ENCODE measurements at regions not wholly inside any gene's neighbourhood (a gene's known extent, or its start where the extent isn't known, plus 50 kb on each side); places are given as distances from the start of the nearest gene placed in this dataset.

DNA sequence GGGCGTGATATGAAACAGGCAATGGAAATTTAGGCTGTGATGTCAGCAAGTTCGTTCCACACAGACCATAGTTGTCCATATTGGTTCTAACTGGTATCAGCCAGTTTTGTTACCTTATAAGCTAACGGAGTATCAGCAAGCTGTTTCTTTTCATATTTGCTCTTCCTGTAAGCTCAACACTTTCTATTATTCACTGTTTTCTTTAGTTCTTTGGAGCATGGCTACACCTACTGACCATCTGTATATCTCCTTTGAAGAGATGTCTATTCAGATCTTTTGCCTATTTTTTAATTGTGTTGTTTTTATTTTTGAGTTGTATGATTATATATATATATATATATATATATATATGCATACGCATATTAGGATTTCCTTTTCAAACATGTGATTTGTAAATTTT, 1057.2 kb upstream of the CDH10 start:
- Histone ChIP-seq H3K27ac (ENCODE audit: low read depth, low read length) (no peak overlapping the region), H3K4me2 (ENCODE audit: low read length) (no peak overlapping the region), H4K20me1 (ENCODE audit: control insufficient read depth, insufficient read depth, low read depth, low read length) (no peaks in the 10 kb centered on the region), H3K9me3 (ENCODE audit: control insufficient read depth, insufficient read depth, low read length) (no peaks in the 10 kb centered on the region), H3K36me3 (ENCODE audit: control insufficient read depth, low read length) (no peaks in the 10 kb centered on the region), H3K79me2 (ENCODE audit: control insufficient read depth, low read length) (no peaks in the 10 kb centered on the region), H3K9me2 (replicated peaks; ENCODE audit: control insufficient read depth, low read length) (no peaks in the 10 kb centered on the region), H3F3A (ENCODE audit: control insufficient read depth, insufficient read depth) (no peaks in the 10 kb centered on the region), H3K27me3 (ENCODE audit: control insufficient read depth, low read length) (no peaks in the 10 kb centered on the region), H3K4me3 (ENCODE audit: low read length) (no peak overlapping the region), H3K4me1 (ENCODE audit: control insufficient read depth, low read length) (peaks cover 8% of the 10 kb centered on the region)
- TF ChIP-seq EZH2phosphoT487 (IDR thresholded peaks at IDR 0.05; ENCODE audit: borderline replicate concordance, low read length), result no peak
- TF ChIP-seq, protein P1, sequence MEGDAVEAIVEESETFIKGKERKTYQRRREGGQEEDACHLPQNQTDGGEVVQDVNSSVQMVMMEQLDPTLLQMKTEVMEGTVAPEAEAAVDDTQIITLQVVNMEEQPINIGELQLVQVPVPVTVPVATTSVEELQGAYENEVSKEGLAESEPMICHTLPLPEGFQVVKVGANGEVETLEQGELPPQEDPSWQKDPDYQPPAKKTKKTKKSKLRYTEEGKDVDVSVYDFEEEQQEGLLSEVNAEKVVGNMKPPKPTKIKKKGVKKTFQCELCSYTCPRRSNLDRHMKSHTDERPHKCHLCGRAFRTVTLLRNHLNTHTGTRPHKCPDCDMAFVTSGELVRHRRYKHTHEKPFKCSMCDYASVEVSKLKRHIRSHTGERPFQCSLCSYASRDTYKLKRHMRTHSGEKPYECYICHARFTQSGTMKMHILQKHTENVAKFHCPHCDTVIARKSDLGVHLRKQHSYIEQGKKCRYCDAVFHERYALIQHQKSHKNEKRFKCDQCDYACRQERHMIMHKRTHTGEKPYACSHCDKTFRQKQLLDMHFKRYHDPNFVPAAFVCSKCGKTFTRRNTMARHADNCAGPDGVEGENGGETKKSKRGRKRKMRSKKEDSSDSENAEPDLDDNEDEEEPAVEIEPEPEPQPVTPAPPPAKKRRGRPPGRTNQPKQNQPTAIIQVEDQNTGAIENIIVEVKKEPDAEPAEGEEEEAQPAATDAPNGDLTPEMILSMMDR (IDR thresholded peaks at IDR 0.05; ENCODE audit: low read depth, low read length, poor library complexity, severe bottlenecking), result no peak

DNA sequence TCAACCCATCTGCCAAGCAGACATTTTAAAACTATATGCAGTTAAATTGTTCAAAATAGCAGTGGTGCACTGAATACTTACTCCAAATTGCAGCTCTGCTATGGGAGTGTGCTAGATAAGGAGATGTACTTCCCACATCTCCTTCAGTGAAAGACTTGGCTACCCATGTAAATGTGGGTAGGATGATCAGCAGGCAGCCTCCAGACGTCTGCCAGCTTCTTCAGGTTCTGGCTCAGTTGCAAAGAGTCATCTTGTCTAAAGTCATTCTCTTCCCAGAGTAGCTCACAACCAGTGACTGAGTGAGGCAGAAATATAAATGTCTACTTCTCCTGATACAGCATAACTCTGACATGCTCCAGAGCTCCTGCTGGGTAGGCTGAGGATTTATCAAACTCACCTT, 1050.0 kb upstream of the CDH10 start:
- H3K9me2 ChIP-seq (replicated peaks; ENCODE audit: control insufficient read depth, low read length), result no peaks in the 10 kb centered on the region
- H3K36me3 ChIP-seq (ENCODE audit: control insufficient read depth, low read length), result no peaks in the 10 kb centered on the region
- H3F3A ChIP-seq (ENCODE audit: control insufficient read depth, insufficient read depth), result no peaks in the 10 kb centered on the region
- no peaks in the 10 kb centered on the region for H4K20me1 ChIP-seq (ENCODE audit: control insufficient read depth, insufficient read depth, low read depth, low read length)
- no peaks in the 10 kb centered on the region for H3K79me2 ChIP-seq (ENCODE audit: control insufficient read depth, low read length)
- no peaks in the 10 kb centered on the region for H3K4me1 ChIP-seq (ENCODE audit: control insufficient read depth, low read length)
- no peak overlapping the region for H3K4me2 ChIP-seq (ENCODE audit: low read length)
- H3K9me3 ChIP-seq (ENCODE audit: control insufficient read depth, insufficient read depth, low read length), result no peaks in the 10 kb centered on the region
- H3K27ac ChIP-seq (ENCODE audit: low read depth, low read length), result no peak overlapping the region
- no peak overlapping the region for H3K4me3 ChIP-seq (ENCODE audit: low read length)
- no peak for TF ChIP-seq EZH2phosphoT487 (IDR thresholded peaks at IDR 0.05; ENCODE audit: borderline replicate concordance, low read length)
- TF ChIP-seq, protein P1 (IDR thresholded peaks at IDR 0.05; ENCODE audit: low read depth, low read length, poor library complexity, severe bottlenecking), result no peak
- H3K27me3 ChIP-seq (ENCODE audit: control insufficient read depth, low read length), result no peaks in the 10 kb centered on the region

DNA sequence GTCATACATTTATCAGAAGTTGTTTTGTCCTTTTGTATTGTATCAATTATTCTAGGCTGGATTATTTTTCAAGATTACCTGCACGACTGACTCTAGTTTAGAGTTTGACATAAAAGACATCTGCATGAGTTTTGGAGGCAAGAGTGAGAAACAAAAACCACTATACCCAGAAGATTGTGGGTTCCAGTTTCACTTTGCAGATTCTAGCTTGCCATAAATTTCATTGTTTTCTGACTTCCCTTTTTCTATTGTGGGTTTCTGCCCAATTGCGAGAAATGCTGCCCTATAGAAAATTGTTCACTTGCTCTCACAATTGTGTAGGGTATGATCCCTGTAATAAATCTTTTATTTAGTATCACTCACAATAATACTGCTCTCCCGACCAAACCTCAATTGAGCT, 1043.4 kb upstream of the CDH10 start:
- Histone ChIP-seq H3K4me1 (ENCODE audit: control insufficient read depth, low read length) (peaks cover 8% of the 10 kb centered on the region), H3K79me2 (ENCODE audit: control insufficient read depth, low read length) (no peaks in the 10 kb centered on the region), H3K9me3 (ENCODE audit: control insufficient read depth, insufficient read depth, low read length) (no peaks in the 10 kb centered on the region), H3F3A (ENCODE audit: control insufficient read depth, insufficient read depth) (no peaks in the 10 kb centered on the region), H3K4me3 (ENCODE audit: low read length) (0 out of 2 replicates have a peak overlapping the region, but pooled peaks have one; percentile 10), H3K4me2 (ENCODE audit: low read length) (peak overlapping the region; percentile 24), H3K27ac (ENCODE audit: low read depth, low read length) (no peak overlapping the region), H3K9me2 (replicated peaks; ENCODE audit: control insufficient read depth, low read length) (no peaks in the 10 kb centered on the region), H4K20me1 (ENCODE audit: control insufficient read depth, insufficient read depth, low read depth, low read length) (no peaks in the 10 kb centered on the region), H3K36me3 (ENCODE audit: control insufficient read depth, low read length) (no peaks in the 10 kb centered on the region), H3K27me3 (ENCODE audit: control insufficient read depth, low read length) (no peaks in the 10 kb centered on the region)
- TF ChIP-seq, protein P1 (IDR thresholded peaks at IDR 0.05; ENCODE audit: low read depth, low read length, poor library complexity, severe bottlenecking), result no peak
- TF ChIP-seq EZH2phosphoT487 (IDR thresholded peaks at IDR 0.05; ENCODE audit: borderline replicate concordance, low read length), result no peak

Data from DOHH2 (cell line).